Inferior parietal cortex (tissue), 1 donor: ENCODE measurements at regions not wholly inside any gene's neighbourhood (a gene's known extent, or its start where the extent isn't known, plus 50 kb on each side); places are given as distances from the start of the nearest gene placed in this dataset.

Source experiments
- DNase-seq: peaks from one replicate; pipeline ENCODE4 v3.0.0-alpha.2; 2016; ENCODE audit errors: extremely low spot score

DNA sequence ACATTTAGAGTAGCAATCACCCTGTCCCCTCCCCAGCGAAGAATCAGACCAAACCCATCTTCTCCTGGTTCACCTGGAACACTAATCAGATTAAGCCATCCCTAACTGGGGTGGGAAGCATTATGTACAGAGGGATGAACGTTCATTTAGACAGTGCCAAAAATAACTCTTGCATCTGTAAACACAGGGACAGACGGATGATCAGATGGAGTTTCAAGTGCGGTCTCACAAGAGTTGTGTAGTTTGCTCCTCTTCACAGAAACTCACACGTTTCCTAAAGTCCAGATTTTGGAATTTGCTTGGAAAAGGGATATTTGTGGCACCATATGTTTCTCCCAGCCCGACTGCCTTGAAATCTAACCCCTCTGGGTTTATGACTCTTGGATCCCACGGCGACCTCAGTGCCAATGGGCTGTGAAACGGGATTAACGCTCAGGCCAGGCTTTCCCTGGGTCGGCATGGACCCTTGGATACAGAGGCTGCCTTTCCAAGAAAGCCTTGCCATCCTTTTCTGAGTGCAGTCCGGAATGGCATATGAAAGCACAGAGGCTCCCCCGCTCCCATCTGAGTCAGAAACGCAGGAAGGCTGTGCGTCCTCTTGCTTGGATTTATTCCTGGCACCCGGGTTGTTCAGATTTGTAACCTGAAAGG lies 293.2 kb upstream of the HABP2 start:
- no peak for DNase-seq

DNA sequence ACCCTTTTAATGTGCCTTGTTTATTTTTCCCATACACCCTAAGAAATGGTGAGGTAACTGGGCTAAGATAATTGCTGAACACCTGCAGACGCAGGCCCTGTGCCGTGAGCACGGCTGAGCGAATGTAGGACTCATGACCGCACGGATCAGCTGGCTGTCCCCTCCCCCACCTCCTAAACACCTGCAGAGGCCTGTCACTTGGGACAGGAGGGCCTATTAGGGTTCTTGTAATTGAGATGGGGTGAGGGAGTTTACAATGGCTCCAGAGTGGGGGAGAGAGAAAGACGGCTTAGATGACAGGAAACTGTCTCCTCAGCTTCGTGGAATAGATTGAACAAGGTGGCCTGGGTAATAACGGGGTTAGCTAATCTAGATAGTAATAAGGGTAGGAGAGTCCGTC lies 291.7 kb upstream of the HABP2 start:
- DNase-seq, result no peak

DNA sequence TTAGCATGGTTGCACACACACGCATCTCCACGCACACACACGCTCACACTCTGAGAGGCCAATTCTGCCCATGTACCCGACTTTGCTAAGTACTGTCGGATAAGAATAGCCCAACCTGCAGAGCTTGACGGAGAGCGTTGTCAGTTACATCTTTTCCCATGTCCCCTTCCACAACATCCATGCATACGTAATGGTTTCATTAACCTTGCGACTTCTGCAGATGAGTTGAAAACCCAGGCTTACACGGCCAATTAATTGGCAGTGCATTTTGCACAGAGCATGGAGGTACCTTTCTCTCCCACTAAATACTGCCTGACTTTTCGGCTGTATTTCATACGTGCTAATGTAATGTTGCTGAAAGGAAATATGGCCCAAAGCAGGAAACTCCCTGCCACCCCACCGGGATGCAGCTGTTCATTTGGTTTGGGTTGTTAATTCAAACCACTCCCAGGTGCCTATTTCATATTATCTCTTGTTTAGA lies 291.2 kb upstream of the HABP2 start:
- DNase-seq, result no peak

DNA sequence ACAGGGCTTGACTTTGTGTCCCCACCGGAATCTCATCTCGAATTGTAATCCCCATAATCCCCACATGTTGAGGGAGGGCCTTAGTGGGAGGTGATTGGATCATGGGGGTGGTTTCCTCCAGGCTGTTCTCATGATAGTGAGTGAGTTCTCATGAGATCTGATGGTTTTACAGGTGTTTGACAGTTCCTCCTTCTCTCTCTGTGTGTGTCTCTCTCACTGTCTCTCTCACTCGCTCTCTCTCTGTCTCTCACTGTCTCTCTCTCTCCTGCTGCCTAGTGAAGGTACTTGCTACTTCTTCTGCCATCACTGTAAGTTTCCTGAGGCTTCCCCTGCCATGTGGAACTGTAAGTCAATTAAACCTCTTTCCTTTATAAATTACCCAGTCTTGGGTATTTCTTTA lies 289.8 kb upstream of the HABP2 start:
- DNase-seq, result no peak

DNA sequence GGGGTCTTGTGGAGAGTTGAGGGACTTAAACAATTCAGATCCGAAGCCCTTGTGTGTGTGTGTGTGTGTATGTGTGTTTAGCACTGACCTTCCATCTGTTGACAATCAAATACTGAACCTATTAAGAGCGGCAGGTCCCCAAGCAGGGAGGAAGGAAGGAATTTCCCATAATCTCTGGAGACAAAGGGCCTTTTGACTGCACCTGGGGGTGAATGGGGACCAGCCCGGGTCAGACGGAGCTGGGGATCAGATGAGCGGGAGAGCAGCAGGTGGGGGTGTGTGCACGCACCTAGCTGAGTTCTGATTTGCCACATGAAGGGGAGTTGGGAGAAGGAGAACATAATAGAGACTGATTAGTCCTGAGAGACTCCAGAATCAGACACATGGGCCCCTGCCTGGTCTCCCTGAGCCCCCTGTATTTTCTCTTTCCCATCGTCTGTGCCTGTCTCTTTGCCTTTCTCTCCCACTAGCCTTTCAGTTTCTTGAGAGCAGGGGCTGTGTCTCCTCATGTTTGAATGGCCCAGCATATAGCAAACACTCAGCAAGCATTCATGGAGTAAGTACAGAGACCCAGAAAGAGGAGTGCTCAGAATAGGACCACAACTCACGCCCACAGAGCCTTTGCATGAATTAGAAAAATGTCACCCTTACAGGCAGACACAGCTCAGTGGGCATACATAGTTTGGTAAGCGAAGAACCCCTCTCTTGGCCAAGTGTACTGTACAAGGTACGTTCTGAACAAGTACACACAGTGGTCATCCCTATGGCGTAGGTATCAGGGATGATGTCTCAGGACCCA lies 288.3 kb upstream of the HABP2 start:
- DNase-seq, result no peak

DNA sequence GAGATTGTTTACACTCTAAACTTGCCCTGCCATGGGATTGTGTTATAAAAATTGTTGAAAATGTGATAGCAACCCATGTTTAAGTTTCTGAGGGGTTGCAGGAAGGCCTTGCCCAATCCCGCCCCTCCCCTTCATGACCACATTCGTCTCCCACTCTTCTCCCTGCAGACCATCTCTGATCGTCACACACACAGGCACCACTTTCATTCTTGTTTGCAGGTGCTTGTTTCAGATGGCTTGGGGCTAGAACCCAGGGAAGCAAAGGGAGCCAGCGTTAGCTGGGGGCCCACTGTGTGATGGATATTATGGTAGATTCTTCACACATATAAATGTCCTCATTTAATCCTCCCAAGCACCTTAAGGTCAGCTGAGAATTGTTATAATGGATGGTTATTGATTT lies 286.7 kb upstream of the HABP2 start:
- DNase-seq, result no peak

DNA sequence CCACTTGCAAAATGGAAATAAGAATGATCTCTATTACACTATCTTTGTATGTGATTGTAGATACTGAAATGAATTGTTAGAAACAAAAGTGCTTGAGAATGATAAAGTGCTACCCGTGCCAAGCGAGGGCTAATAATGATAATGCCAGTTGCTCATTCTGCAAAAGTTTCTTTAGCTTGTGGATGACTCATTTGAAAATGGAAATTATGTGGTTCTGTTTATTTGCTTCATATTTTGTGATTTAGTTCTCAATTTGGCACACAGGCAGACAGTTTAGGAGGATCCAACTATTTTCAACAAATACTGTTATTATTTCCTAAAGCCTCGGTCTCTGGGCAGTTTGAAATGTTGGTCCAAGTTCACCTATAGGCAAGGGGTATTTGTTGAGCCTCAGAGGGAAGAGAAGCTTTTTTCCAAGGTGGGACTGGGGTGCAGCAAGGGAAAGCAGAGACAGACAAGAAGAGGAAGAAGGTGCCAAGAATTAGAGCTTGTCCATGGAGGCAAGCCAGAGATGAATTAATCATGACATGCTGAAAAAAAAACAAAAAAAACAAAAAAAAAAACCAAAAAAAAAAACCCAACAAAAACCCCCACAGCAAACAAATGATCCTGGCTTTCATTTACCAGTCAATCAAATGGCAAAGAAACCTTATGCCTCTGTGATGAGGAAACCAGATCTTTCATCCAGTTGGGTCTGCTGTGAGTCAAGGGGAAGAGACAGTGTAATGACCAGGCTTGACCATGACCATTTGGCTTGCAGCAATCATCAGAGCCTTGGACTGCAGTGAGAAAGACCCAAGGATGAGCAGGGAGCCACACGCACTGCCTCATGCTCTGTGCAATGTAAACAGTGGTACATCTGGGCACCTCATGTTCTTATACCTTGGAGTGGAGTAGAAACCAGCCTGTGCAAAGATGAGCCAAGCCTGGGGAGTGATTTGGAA lies 285.0 kb upstream of the HABP2 start:
- no peak for DNase-seq

DNA sequence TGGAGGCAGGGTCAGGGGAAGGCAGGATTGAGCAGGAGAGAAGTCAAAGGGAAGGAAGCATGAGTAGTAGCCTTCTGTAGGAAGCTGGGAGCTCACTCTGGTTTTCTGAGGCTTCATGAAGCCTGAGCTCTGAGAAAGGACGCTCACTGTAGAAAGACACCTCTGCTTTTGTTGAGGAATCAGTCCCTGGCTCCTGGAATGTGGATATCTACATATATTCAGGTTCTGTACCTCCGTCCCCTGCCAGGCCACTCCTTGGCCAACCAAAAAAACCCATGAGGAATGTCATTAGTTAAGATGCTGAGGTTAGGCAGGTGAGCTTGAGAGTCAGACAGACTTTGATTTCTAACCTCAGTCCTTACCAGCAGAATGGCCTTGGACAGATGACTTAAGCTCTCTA lies 283.5 kb upstream of the HABP2 start:
- no peak for DNase-seq

DNA sequence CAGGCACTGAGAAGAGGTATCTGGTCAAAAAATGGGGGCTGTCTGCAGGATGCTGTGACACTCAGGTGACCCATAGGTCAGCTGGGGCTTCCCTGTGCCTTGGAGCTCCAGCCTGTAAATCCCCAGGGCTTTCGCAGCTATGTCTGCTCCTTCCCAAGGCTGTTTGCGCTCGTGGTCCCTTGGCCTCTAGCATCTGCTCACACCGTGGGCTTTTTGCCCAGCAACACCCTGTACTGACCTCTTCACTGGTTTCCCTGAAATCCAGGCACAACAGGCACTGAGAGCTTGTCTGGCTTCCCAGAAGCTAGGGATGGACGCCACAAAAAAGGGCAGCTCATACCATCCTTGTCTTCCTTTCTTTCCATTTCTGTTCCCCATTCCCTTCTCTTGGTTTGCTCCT lies 280.3 kb upstream of the HABP2 start:
- DNase-seq, result no peak

DNA sequence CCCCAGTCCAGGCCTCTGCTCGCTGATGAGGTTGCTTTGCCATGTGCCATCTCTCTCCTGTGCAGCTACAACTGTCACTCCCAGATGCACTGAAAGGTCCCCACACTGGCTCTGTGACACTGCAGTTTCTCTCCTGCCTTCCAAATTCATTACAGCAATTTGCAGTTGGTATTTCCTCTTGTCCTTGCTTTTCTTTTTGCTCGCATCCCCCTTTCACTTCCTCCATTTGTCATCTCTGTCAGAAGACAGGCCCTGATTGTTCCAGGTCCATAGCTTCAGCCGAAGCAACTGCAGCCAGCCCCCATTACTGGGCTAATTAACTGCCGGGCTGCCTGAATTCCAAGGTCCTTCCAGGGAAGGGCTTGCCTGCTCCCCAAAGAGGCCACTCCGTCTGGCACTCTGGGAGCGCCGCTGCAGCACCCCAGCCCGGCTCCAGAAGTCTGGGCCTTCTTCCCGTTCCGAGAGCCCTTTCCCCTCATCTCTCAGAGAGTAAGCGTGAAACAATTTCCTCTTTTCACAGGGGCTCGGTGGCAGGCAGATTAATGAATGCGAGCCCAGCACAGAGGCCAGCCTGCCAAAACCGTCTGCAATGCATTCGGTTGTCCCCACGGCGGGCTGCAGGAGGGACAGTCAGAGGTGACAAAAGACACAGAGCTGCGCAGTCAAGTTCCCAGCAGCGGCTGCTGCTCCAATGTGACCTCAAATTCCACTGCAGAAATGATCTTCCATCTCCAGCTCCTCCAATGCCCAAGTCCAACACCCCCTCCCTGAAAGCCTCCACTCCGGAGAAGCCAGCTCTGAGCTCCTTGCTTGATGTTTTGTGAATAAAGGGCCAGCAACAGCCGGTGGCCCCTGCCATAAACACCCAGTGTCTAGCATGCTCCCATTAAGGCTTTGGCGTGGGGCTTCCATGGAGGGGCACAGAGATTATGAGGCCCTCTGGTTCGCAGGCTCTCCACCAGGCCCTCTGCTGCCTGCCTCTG lies 279.4 kb upstream of the HABP2 start:
- DNase-seq, result peak; percentile 32

DNA sequence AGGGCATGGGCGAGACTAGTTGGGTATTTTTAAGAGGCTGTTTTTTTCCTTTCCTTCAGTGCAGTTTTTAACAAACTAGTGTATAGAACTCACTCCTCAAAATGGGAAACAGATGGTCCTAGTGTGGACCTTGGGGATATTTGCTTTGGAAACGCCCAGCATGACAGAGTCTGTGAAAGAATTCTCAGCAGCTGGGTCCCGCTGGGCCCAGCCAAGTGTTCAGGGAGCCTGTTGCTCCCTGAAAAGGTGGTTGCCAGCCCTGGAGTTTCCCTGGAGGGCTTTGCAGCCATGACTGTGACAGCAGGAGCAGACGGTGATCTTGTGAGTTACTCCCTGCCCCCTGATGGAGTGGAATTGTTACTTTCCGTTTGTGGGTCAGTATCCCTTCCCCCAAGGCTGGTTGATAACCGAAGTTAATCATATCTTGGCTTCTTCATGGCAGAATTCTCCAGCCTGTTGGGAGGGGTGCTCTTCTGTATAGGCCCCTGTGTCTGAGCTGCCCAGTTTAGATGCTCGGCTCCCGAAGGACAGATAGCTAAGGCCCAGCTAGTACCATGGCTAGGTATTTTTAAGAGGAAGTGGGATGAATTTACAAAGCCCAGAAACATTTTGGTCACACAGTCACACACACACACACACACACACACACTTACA lies 278.6 kb upstream of the HABP2 start:
- DNase-seq, result no peak

DNA sequence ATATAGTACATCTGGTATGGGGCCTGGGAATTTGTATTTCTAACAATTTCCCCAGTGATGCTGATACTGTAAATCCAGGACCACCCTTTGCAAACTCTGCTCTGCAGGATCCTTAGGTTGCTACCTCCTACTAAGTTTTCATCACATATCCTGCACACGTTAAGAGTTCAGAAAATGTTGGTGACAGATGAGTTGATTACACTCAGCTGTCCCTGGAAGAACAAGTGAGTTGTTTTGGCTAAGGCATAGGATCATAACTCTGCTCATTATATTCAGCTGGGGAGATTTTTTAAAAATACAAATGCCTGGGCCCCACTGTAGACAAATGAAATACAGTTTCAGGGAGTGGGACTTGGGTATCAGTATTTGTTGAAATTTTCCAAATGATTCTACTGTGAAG lies 274.6 kb upstream of the HABP2 start:
- DNase-seq, result no peak

DNA sequence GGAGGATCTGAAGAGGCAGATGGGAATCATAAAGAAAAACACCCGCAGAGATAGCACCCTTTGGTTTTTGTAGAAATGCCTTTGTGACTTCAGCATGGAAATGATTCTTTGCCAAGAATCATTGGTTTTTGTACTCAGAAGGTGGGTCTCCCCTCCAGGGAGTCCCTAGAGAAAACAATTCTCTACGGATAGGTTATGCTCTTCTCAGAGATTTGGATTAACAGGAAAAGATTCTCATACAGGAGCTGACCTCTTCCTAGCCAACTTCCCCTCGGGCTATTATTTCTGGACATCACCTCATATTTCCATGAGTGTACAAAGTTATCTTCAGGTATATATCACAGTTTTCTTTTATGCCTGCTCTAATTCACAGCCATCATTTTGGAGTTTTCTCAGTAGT lies 274.2 kb upstream of the HABP2 start:
- DNase-seq, result no peak

DNA sequence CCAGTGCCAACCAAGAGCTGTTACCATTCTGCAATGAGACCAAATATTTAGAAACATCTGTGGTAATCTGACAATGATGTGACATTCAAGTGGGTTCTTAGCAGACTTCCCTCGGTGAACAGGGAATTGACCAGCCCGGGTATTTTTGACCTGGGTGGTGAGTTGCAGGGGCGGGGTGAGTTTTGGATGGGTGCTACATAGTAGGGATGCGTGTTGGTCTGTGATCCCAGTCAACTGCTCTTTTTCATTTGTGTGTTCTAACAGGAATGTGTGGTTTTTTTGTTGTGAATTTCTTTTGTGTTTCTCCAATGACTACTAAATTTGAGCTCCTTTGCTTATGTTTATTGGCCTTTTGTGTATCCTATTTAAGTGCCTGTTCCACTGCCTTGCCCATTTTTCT lies 273.6 kb upstream of the HABP2 start:
- DNase-seq, result no peak

DNA sequence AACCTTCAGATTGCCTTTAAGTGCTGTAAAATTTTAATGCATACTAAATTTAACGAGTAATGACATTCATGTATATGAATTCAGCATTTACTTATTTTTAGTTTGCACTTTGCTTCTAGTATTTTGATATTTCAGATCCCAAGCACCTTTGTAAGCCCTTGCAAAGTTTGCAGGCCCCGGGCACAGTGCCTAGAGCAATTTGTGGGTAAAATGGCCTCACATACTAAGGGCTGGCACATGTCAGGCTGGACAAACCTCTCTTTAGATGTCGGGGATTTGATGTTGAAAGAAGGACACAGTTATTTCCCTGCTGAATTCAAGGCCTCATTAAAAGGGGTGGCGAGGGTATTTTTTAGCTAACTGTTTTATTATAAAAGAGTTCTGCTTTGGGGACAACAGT lies 270.3 kb upstream of the HABP2 start:
- DNase-seq, result no peak

DNA sequence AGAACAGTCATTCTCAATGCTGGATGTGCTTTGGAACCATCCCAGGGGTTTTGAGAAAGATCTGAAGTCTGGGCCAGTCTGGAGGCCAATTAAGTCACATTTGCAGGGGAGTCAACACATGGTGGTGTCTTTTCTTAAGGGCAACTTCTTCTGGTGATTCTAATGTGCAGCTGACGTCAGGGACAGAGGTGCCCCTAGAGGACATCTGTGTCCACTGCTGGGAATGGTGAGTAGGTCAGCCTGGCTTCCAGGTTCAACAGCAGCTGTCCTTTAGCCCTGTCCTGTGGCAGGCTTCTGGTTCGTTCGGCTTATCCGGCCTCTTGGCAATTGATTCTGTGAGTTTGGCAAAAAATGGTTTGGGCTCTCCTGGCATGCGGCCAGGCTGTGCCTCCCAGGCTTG lies 269.7 kb upstream of the HABP2 start:
- DNase-seq, result no peak

DNA sequence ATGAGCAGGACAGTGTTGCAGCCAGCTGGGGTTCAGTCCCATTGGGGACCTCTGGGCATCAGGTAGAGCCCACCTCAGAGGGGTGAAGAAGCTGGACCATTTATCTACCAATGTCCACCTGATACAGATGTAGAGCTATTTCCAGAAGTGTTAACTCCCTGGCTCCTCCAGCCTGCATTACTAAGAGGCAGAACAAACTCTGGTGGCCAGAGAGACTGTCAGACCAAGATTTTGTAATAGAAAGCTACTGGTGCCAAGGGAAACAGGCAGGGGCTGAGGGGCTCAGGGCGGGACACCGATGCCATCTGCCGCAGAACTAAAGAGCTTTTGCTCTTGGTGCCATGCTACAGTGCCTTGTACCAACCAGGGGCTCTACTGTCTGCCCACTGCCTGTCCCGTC lies 268.2 kb upstream of the HABP2 start:
- no peak for DNase-seq

DNA sequence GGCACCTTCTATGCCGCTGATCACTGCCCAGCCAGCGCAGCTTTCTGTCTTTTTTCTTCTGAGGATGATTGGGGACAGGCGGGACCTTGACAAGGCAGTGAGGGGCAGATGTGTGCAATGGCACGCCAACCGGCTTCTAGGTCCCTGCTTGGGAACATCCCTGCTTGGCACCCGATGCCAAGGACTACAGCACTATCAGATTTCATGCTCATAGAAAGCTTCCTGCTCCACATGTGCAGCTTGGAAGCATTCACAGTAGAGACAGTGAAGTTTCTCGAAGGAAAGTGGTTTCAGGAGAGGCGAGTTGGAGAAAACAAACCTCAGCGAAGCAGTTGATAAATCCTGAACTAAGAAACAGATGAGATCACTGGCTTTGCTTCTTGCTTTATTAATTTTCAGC lies 267.5 kb upstream of the HABP2 start:
- DNase-seq, result no peak

DNA sequence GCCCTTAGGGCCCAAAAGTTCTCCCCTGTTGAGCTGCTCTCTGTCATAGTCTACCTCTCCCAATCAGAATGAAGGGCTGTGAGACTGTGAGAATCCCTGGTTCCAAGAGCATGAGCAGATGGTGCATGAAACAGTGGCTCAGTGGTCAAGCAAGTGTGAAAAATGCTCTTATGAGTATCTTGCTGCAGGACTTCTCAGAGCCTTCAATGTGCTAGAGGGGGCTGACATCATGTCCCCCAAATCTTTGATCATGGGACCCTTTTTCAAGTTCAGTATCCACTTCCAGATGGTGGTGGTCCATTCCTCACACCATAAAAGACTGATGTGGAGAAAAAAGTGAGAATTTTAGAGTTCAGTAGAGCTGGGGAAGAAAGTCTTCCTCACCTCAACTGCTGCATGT lies 265.3 kb upstream of the HABP2 start:
- DNase-seq, result no peak

DNA sequence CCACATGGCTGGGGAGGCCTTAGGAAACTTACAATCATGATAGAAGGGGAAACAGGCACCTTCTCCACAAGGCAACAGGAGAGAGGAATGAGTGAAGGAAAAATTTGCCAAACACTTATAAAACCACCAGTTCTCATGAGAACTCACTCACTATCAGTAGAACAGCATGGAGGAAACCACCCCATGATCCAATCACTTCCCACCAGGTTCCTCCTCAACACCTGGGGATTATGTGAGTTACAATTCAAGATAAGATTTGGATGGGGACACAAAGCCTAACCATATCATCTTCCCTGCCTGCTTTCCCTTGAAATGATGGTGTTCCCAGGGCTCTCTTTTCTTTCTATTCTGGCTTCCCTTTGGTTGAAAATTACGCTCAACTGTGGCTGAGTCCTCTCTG lies 262.7 kb upstream of the HABP2 start:
- DNase-seq, result no peak

DNA sequence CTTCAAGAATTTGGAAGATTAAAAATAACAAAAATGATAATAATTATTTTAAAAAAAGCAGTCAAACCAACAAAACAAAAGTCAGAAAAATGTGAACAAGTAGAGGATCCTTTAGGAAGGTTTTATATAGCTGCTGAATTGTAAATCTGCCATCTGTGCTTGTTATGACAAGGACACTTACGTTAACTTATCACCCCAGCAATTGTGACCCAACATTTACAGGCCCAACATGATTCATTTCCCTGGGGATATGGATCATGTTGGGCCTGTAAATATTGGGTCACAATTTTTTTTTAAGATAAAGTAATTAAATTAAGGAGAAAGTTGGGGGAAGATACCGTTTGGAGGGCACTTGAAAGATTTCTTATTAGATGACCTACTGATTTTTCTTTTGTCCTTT lies 261.4 kb upstream of the HABP2 start:
- no peak for DNase-seq
